GM23338 (cell line): ENCODE measurements at regions not wholly inside any gene's neighbourhood (a gene's known extent, or its start where the extent isn't known, plus 50 kb on each side); places are given as distances from the start of the nearest gene placed in this dataset.

ENCODE experiments used
- ATAC-seq: fragments of 200-7000 bp; cut with Tn5 transposase; 3 replicates; pipeline ENCODE4 v1.9.1; 2020
- DNase-seq: peaks from one replicate; pipeline ENCODE4 v3.0.0-alpha.2; 2015; ENCODE audit warnings: low spot score
- H2AFZ ChIP-seq: fragments of 200-600 bp; sonication (generic); 2 replicates; pipeline ENCODE4 v1.8.0; 2016; ENCODE audit warnings: antibody characterized with exemption, mild to moderate bottlenecking, moderate library complexity
- H3F3A ChIP-seq: fragments of 200-600 bp; sonication (generic); replicated peaks from 2 replicates; pipeline ENCODE4 v1.8.0; 2017; ENCODE audit warnings: antibody characterized with exemption, mixed run types, low read depth
- H3K27ac ChIP-seq: fragments of 200-600 bp; sonication (generic); 2 replicates; pipeline ENCODE4 v1.6.1; 2016; ENCODE audit warnings: low read depth
- H3K27me3 ChIP-seq: fragments of 200-600 bp; sonication (generic); 2 replicates; pipeline ENCODE4 v1.8.0; 2016; ENCODE audit warnings: mild to moderate bottlenecking, mixed run types, moderate library complexity; ENCODE audit not compliant: insufficient read depth
- H3K36me3 ChIP-seq: fragments of 200-600 bp; sonication (generic); 2 replicates; pipeline ENCODE4 v1.8.0; 2016; ENCODE audit warnings: mild to moderate bottlenecking; ENCODE audit not compliant: insufficient read depth
- H3K4me1 ChIP-seq: fragments of 200-600 bp; sonication (generic); 2 replicates; pipeline ENCODE4 v1.8.0; 2016; ENCODE audit warnings: mild to moderate bottlenecking, moderate library complexity; ENCODE audit not compliant: insufficient read depth
- H3K4me2 ChIP-seq: fragments of 200-600 bp; sonication (generic); 2 replicates; pipeline ENCODE4 v1.7.1; 2017; ENCODE audit warnings: mixed run types
- H3K4me3 ChIP-seq: fragments of 200-600 bp; sonication (generic); 2 replicates; pipeline ENCODE4 v1.6.1; 2016; ENCODE audit warnings: mixed run types
- H3K79me2 ChIP-seq: fragments of 200-600 bp; sonication (generic); replicated peaks from 2 replicates; pipeline ENCODE4 v1.8.0; 2017; ENCODE audit warnings: mild to moderate bottlenecking; ENCODE audit not compliant: insufficient read depth
- H3K9me2 ChIP-seq: fragments of 200-600 bp; sonication (generic); 2 replicates; pipeline ENCODE4 v1.8.0; 2017; ENCODE audit not compliant: insufficient read depth
- H4K20me1 ChIP-seq: fragments of 200-600 bp; sonication (generic); replicated peaks from 2 replicates; pipeline ENCODE4 v1.8.0; 2017; ENCODE audit warnings: mild to moderate bottlenecking; ENCODE audit not compliant: insufficient read depth
- H3K27ac Mint-ChIP-seq: 2 replicates; pipeline ENCODE4 v1.8.0; 2020; ENCODE audit warnings: inconsistent platforms, mild to moderate bottlenecking, moderate library complexity, mixed read lengths
- H3K27me3 Mint-ChIP-seq: 3 replicates; pipeline ENCODE4 v1.8.0; 2022; ENCODE audit warnings: low read depth, mild to moderate bottlenecking, moderate library complexity, mixed read lengths, inconsistent platforms; ENCODE audit not compliant: insufficient read depth, poor library complexity
- H3K36me3 Mint-ChIP-seq: 3 replicates; pipeline ENCODE4 v1.8.0; 2021; ENCODE audit warnings: low read depth, mild to moderate bottlenecking, inconsistent platforms, moderate library complexity, mixed read lengths
- H3K4me1 Mint-ChIP-seq: 3 replicates; pipeline ENCODE4 v1.8.0; 2020; ENCODE audit warnings: mild to moderate bottlenecking, inconsistent platforms, mixed read lengths
- H3K4me3 Mint-ChIP-seq: 3 replicates; pipeline ENCODE4 v1.8.0; 2021; ENCODE audit warnings: moderate library complexity, mild to moderate bottlenecking, inconsistent platforms, mixed read lengths
- H3K9me3 Mint-ChIP-seq: 3 replicates; pipeline ENCODE4 v1.8.0; 2020; ENCODE audit warnings: moderate library complexity, mild to moderate bottlenecking, inconsistent platforms, mixed read lengths
- CREB1 ChIP-seq: fragments of 250-450 bp; sonication (Bioruptor Pico); IDR thresholded peaks from 2 replicates; pipeline ENCODE4 v1.5.0; 2020; ENCODE audit warnings: low read depth, mild to moderate bottlenecking, moderate library complexity
- EZH2 ChIP-seq: fragments of 200-600 bp; sonication (generic); IDR thresholded peaks from one replicate; pipeline ENCODE4 v1.8.0; 2017; ENCODE audit warnings: antibody characterized with exemption, mild to moderate bottlenecking, low read depth; ENCODE audit not compliant: unreplicated experiment
- EZH2phosphoT487 ChIP-seq: fragments of 200-600 bp; sonication (generic); IDR thresholded peaks from one replicate; pipeline ENCODE4 v1.8.1; 2018; ENCODE audit warnings: antibody characterized with exemption; ENCODE audit not compliant: unreplicated experiment
- JUNB ChIP-seq: IDR thresholded peaks from one replicate; pipeline ENCODE4 v1.6.1; 2016; ENCODE audit warnings: antibody characterized with exemption; ENCODE audit not compliant: unreplicated experiment
- NANOG ChIP-seq: IDR thresholded peaks from 2 replicates; pipeline ENCODE4 v1.6.1; 2016; ENCODE audit warnings: antibody characterized with exemption, borderline replicate concordance
- POLR2AphosphoS5 ChIP-seq: IDR thresholded peaks from 2 replicates; pipeline ENCODE4 v1.6.1; 2016; ENCODE audit warnings: antibody characterized with exemption, low read depth
- STAT1 ChIP-seq: IDR thresholded peaks from one replicate; pipeline ENCODE4 v1.6.1; 2016; ENCODE audit warnings: antibody characterized with exemption; ENCODE audit not compliant: unreplicated experiment
- ZNF114 ChIP-seq: fragments of 250-450 bp; sonication (Bioruptor Pico); IDR thresholded peaks from 2 replicates; pipeline ENCODE4 v1.5.0; 2020; ENCODE audit warnings: mild to moderate bottlenecking, moderate library complexity
- ZNF331 ChIP-seq: fragments of 250-450 bp; sonication (Bioruptor Pico); IDR thresholded peaks from 2 replicates; pipeline ENCODE4 v1.5.0; 2020; ENCODE audit warnings: low read depth, mild to moderate bottlenecking, moderate library complexity
- TF ChIP-seq, protein P1 (sequence below): fragments of 250-450 bp; sonication (Bioruptor Pico); IDR thresholded peaks from 2 replicates; pipeline ENCODE4 v1.5.0; 2020; ENCODE audit warnings: mild to moderate bottlenecking, moderate library complexity
- TF ChIP-seq, protein P2 (sequence below): IDR thresholded peaks from 2 replicates; pipeline ENCODE4 v1.6.1; 2016; ENCODE audit warnings: antibody characterized with exemption
- TF ChIP-seq, protein P3 (sequence below), 2 experiments: fragments of 200-600 bp in 1 of 2; sonication (generic) in 1 of 2; conservative IDR thresholded peaks; 2 replicates each; pipeline versions ENCODE4 v1.5.1 to v1.6.1; 2016 to 2017; ENCODE audit warnings: antibody characterized with exemption in 2 of 2, low read depth in 2 of 2, mild to moderate bottlenecking in 2 of 2, moderate library complexity in 1 of 2
- TF ChIP-seq, protein P4 (sequence below): IDR thresholded peaks from one replicate; pipeline ENCODE4 v1.6.1; 2018; ENCODE audit warnings: antibody characterized with exemption; ENCODE audit not compliant: unreplicated experiment

DNA sequence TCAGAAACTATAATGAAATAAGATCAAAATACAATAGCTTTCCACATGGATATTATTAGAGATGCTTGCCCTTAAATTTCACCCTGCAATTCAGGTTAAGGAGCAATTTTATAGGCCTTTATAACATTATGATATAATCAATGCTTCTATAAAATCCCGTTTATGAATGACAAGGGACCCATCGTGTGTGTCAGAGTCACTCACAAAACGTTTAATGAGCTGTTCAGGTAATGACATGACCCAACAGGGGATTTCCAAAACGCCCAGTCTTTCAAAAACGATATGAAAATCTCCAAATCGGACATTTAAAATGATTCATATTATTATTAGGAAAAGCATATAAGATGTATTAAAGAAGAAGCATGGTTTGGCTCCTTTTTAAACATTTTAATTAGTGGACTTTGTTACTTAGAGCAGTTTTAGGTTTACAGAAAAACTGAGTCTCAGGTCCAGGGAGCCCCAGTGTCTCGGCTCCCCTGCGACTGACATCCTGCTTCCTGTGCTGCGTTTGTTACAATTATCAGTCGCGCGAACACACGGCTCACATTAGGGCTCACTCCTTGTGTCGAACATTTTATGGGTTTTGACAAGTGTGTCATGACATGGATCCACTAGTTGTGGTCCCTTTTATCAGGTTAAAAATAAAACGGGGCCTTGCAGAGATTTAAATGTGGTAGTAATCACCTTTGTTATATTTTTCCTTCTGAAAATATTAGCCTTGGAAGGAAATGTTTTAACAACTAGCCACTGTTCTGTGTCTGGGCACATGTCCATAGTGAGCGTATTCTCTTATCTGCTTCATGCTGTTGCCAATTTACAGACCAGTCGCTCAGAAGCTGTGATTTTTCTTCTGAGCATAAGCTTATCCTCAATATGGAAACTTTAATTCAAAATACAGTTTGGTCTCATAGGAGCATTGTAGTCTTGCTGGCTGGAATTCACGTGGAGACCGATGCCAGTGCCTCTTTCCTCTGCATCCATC lies 52.0 kb upstream of the POFUT2 start:
- H3K4me3 Mint-ChIP-seq, result no peak overlapping the region
- DNase-seq (no peak), ATAC-seq (no peak)
- no peak overlapping the region for H3K27ac ChIP-seq
- no peaks in the 10 kb centered on the region for H3K9me2 ChIP-seq
- H3K4me1 ChIP-seq, result no peaks in the 10 kb centered on the region
- H3K4me1 Mint-ChIP-seq, result peaks cover 9% of the 10 kb centered on the region
- TF ChIP-seq, protein P1, sequence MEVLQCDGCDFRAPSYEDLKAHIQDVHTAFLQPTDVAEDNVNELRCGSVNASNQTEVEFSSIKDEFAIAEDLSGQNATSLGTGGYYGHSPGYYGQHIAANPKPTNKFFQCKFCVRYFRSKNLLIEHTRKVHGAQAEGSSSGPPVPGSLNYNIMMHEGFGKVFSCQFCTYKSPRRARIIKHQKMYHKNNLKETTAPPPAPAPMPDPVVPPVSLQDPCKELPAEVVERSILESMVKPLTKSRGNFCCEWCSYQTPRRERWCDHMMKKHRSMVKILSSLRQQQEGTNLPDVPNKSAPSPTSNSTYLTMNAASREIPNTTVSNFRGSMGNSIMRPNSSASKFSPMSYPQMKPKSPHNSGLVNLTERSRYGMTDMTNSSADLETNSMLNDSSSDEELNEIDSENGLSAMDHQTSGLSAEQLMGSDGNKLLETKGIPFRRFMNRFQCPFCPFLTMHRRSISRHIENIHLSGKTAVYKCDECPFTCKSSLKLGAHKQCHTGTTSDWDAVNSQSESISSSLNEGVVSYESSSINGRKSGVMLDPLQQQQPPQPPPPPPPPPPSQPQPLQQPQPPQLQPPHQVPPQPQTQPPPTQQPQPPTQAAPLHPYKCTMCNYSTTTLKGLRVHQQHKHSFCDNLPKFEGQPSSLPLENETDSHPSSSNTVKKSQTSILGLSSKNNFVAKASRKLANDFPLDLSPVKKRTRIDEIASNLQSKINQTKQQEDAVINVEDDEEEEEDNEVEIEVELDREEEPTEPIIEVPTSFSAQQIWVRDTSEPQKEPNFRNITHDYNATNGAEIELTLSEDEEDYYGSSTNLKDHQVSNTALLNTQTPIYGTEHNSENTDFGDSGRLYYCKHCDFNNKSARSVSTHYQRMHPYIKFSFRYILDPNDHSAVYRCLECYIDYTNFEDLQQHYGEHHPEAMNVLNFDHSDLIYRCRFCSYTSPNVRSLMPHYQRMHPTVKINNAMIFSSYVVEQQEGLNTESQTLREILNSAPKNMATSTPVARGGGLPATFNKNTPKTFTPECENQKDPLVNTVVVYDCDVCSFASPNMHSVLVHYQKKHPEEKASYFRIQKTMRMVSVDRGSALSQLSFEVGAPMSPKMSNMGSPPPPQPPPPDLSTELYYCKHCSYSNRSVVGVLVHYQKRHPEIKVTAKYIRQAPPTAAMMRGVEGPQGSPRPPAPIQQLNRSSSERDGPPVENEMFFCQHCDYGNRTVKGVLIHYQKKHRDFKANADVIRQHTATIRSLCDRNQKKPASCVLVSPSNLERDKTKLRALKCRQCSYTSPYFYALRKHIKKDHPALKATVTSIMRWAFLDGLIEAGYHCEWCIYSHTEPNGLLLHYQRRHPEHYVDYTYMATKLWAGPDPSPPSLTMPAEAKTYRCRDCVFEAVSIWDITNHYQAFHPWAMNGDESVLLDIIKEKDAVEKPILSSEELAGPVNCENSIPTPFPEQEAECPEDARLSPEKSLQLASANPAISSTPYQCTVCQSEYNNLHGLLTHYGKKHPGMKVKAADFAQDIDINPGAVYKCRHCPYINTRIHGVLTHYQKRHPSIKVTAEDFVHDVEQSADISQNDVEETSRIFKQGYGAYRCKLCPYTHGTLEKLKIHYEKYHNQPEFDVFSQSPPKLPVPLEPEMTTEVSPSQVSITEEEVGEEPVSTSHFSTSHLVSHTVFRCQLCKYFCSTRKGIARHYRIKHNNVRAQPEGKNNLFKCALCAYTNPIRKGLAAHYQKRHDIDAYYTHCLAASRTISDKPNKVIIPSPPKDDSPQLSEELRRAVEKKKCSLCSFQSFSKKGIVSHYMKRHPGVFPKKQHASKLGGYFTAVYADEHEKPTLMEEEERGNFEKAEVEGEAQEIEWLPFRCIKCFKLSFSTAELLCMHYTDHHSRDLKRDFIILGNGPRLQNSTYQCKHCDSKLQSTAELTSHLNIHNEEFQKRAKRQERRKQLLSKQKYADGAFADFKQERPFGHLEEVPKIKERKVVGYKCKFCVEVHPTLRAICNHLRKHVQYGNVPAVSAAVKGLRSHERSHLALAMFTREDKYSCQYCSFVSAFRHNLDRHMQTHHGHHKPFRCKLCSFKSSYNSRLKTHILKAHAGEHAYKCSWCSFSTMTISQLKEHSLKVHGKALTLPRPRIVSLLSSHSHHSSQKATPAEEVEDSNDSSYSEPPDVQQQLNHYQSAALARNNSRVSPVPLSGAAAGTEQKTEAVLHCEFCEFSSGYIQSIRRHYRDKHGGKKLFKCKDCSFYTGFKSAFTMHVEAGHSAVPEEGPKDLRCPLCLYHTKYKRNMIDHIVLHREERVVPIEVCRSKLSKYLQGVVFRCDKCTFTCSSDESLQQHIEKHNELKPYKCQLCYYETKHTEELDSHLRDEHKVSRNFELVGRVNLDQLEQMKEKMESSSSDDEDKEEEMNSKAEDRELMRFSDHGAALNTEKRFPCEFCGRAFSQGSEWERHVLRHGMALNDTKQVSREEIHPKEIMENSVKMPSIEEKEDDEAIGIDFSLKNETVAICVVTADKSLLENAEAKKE (CRISPR knock-in tag), result no peak
- TF ChIP-seq EZH2phosphoT487 (no peak), EZH2 (no peak), STAT1 (no peak), POLR2AphosphoS5 (no peak), JUNB (no peak), NANOG (no peak), CREB1 (CRISPR knock-in tag) (no peak), ZNF114 (no peak), ZNF331 (CRISPR knock-in tag) (no peak)
- TF ChIP-seq, protein P2, sequence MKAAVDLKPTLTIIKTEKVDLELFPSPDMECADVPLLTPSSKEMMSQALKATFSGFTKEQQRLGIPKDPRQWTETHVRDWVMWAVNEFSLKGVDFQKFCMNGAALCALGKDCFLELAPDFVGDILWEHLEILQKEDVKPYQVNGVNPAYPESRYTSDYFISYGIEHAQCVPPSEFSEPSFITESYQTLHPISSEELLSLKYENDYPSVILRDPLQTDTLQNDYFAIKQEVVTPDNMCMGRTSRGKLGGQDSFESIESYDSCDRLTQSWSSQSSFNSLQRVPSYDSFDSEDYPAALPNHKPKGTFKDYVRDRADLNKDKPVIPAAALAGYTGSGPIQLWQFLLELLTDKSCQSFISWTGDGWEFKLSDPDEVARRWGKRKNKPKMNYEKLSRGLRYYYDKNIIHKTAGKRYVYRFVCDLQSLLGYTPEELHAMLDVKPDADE, result no peak
- TF ChIP-seq, protein P3, sequence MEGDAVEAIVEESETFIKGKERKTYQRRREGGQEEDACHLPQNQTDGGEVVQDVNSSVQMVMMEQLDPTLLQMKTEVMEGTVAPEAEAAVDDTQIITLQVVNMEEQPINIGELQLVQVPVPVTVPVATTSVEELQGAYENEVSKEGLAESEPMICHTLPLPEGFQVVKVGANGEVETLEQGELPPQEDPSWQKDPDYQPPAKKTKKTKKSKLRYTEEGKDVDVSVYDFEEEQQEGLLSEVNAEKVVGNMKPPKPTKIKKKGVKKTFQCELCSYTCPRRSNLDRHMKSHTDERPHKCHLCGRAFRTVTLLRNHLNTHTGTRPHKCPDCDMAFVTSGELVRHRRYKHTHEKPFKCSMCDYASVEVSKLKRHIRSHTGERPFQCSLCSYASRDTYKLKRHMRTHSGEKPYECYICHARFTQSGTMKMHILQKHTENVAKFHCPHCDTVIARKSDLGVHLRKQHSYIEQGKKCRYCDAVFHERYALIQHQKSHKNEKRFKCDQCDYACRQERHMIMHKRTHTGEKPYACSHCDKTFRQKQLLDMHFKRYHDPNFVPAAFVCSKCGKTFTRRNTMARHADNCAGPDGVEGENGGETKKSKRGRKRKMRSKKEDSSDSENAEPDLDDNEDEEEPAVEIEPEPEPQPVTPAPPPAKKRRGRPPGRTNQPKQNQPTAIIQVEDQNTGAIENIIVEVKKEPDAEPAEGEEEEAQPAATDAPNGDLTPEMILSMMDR (conservative IDR thresholded peaks at IDR 0.05; ENCODE audit: low read depth in 2 of 2), result no peak
- TF ChIP-seq, protein P4, sequence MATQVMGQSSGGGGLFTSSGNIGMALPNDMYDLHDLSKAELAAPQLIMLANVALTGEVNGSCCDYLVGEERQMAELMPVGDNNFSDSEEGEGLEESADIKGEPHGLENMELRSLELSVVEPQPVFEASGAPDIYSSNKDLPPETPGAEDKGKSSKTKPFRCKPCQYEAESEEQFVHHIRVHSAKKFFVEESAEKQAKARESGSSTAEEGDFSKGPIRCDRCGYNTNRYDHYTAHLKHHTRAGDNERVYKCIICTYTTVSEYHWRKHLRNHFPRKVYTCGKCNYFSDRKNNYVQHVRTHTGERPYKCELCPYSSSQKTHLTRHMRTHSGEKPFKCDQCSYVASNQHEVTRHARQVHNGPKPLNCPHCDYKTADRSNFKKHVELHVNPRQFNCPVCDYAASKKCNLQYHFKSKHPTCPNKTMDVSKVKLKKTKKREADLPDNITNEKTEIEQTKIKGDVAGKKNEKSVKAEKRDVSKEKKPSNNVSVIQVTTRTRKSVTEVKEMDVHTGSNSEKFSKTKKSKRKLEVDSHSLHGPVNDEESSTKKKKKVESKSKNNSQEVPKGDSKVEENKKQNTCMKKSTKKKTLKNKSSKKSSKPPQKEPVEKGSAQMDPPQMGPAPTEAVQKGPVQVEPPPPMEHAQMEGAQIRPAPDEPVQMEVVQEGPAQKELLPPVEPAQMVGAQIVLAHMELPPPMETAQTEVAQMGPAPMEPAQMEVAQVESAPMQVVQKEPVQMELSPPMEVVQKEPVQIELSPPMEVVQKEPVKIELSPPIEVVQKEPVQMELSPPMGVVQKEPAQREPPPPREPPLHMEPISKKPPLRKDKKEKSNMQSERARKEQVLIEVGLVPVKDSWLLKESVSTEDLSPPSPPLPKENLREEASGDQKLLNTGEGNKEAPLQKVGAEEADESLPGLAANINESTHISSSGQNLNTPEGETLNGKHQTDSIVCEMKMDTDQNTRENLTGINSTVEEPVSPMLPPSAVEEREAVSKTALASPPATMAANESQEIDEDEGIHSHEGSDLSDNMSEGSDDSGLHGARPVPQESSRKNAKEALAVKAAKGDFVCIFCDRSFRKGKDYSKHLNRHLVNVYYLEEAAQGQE, result no peak
- 0 out of 3 replicates have a peak, but pooled peaks cover 2% of the 10 kb centered on the region for H3K36me3 Mint-ChIP-seq
- H4K20me1 ChIP-seq, result no peaks in the 10 kb centered on the region
- H3K27ac Mint-ChIP-seq, result no peak overlapping the region
- H2AFZ ChIP-seq, result no peak overlapping the region
- H3F3A ChIP-seq, result no peaks in the 10 kb centered on the region
- no peak overlapping the region for H3K4me2 ChIP-seq
- peaks cover 8% of the 10 kb centered on the region for H3K27me3 Mint-ChIP-seq
- no peaks in the 10 kb centered on the region for H3K27me3 ChIP-seq
- no peaks in the 10 kb centered on the region for H3K36me3 ChIP-seq
- H3K4me3 ChIP-seq, result no peak overlapping the region
- no peaks in the 10 kb centered on the region for H3K79me2 ChIP-seq
- H3K9me3 Mint-ChIP-seq, result peaks cover 6% of the 10 kb centered on the region; the same call in 1 of the 3 replicates
